HCT116 (cell line): ENCODE measurements at regions not wholly inside any gene's neighbourhood (a gene's known extent, or its start where the extent isn't known, plus 50 kb on each side); places are given as distances from the start of the nearest gene placed in this dataset.

ENCODE experiments used
- ATAC-seq: fragments of 200-7000 bp; cut with Tn5 transposase; 2 replicates; pipeline ENCODE4 v1.9.1; 2020; ENCODE audit warnings: mild to moderate bottlenecking, moderate library complexity
- BruUV-seq: library from RNA; stranded (reverse); fragments of 400-500 nt; replicated peaks from 2 replicates; lab custom pipeline; 2021; lab: Mats Ljungman, UMichigan
- CTCF ChIA-PET: fragments of 300-600 bp; sonication (Branson Sonifier 250); formaldehyde crosslinking; loops from one replicate; lab custom pipeline; 2021; ENCODE audit warnings: antibody characterized with exemption; lab: Charles Lee
- POLR2A ChIA-PET: fragments of 300-600, 350-600 bp; sonication (Branson Sonifier 250); formaldehyde crosslinking; loops from one replicate; lab custom pipeline; 2021; ENCODE audit warnings: antibody characterized with exemption; lab: Charles Lee
- RAD21 ChIA-PET, 2 experiments: fragments of 300-600 bp; sonication (Branson Sonifier 250); formaldehyde crosslinking; loops; one replicate each; lab custom pipeline; 2023; ENCODE audit warnings: low total read pairs in 2 of 2; ENCODE audit not compliant: uncharacterized antibody in 2 of 2, unreplicated experiment in 2 of 2, low non-redundant PET in 1 of 2; lab: Charles Lee
- DNase-seq: peaks from one replicate; pipeline ENCODE4 v3.0.0-alpha.2; 2010; ENCODE audit warnings: low read depth, low spot score
- H2AFZ ChIP-seq: fragments of 200-600 bp; shearing (Covaris generic), sonication (generic); 2 replicates; pipeline ENCODE4 v1.6.1; 2017; ENCODE audit warnings: low read depth, mixed run types, mixed read lengths, antibody characterized with exemption, low read length; ENCODE audit not compliant: poor library complexity, severe bottlenecking
- H3K27ac ChIP-seq: 2 replicates; pipeline ENCODE4 v1.5.1; 2012; ENCODE audit warnings: low read depth, low read length
- H3K27me3 ChIP-seq: fragments of 200-600 bp; sonication (generic); 2 replicates; pipeline ENCODE4 v1.6.1; 2016; ENCODE audit warnings: mixed run types, low read length, mixed read lengths; ENCODE audit not compliant: insufficient read depth
- H3K36me3 ChIP-seq, 2 experiments: fragments of 200-500 bp in 1 of 2; fragments of 200-600 bp in 1 of 2; sonication (Bioruptor generic) in 1 of 2; sonication (generic) in 1 of 2; 2 replicates each; pipeline versions ENCODE4 v1.5.1 to v1.6.1; 2014 to 2016; ENCODE audit warnings: low read length in 2 of 2, inconsistent platforms in 1 of 2, mixed read lengths in 1 of 2, mixed run types in 1 of 2; ENCODE audit not compliant: insufficient read depth in 2 of 2, control insufficient read depth in 1 of 2
- H3K4me1 ChIP-seq, 2 experiments: fragments of 200-600 bp in 1 of 2; sonication (generic) in 1 of 2; 2 replicates each; pipeline versions ENCODE4 v1.5.1 to v1.6.1; 2012 to 2017; ENCODE audit warnings: low read length in 2 of 2, inconsistent platforms in 1 of 2, mild to moderate bottlenecking in 1 of 2, mixed read lengths in 1 of 2, mixed run types in 1 of 2, moderate library complexity in 1 of 2; ENCODE audit not compliant: insufficient read depth in 2 of 2, control insufficient read depth in 1 of 2
- H3K4me2 ChIP-seq: fragments of 200-600 bp; sonication (generic); 2 replicates; pipeline ENCODE4 v1.6.1; 2017; ENCODE audit warnings: mixed run types, low read length, mixed read lengths
- H3K4me3 ChIP-seq, 2 experiments: fragments of 200-600 bp in 1 of 2; sonication (generic) in 1 of 2; replicated peaks in 1 of 2; 2 replicates each; pipeline ENCODE4 v1.5.1; 2011 to 2016; ENCODE audit warnings: low read length in 2 of 2, control low read depth in 1 of 2, low read depth in 1 of 2, mild to moderate bottlenecking in 1 of 2, mixed read lengths in 1 of 2, mixed run types in 1 of 2
- H3K79me2 ChIP-seq: fragments of 200-600 bp; sonication (generic); 2 replicates; pipeline ENCODE4 v1.6.1; 2017; ENCODE audit warnings: mild to moderate bottlenecking, mixed run types, low read length, moderate library complexity, mixed read lengths; ENCODE audit not compliant: insufficient read depth
- H3K9ac ChIP-seq: fragments of 200-600 bp; sonication (generic); 2 replicates; pipeline ENCODE4 v1.6.1; 2016; ENCODE audit warnings: low read length, mixed read lengths
- H3K9me2 ChIP-seq: fragments of 200-600 bp; sonication (generic), shearing (Covaris generic); 2 replicates; pipeline ENCODE4 v1.6.1; 2017; ENCODE audit warnings: mixed run types, mild to moderate bottlenecking, moderate library complexity; ENCODE audit not compliant: insufficient read depth
- H3K9me3 ChIP-seq, 2 experiments: fragments of 200-500 bp in 1 of 2; fragments of 200-600 bp in 1 of 2; sonication (Bioruptor generic) in 1 of 2; sonication (generic) in 1 of 2; 2 replicates each; pipeline ENCODE4 v1.6.1; 2014 to 2017; ENCODE audit warnings: low read length in 2 of 2, mixed read lengths in 2 of 2, inconsistent platforms in 1 of 2, low read depth in 1 of 2, mild to moderate bottlenecking in 1 of 2, mixed run types in 1 of 2, moderate library complexity in 1 of 2; ENCODE audit not compliant: control insufficient read depth in 1 of 2, insufficient read depth in 1 of 2
- H4K20me1 ChIP-seq: fragments of 200-600 bp; sonication (generic), shearing (Covaris generic); 2 replicates; pipeline ENCODE4 v1.6.1; 2017; ENCODE audit warnings: mixed run types, mild to moderate bottlenecking, moderate library complexity; ENCODE audit not compliant: insufficient read depth
- CBX3 ChIP-seq: IDR thresholded peaks from 2 replicates; pipeline ENCODE4 v1.6.1; 2012; ENCODE audit warnings: low read depth
- EGR1 ChIP-seq: IDR thresholded peaks from 2 replicates; pipeline ENCODE4 v1.6.1; 2012; ENCODE audit warnings: low read depth
- ELF1 ChIP-seq: IDR thresholded peaks from 2 replicates; pipeline ENCODE4 v1.6.1; 2012; ENCODE audit warnings: low read depth, borderline replicate concordance
- JUND ChIP-seq: IDR thresholded peaks from 2 replicates; pipeline ENCODE4 v1.6.1; 2012
- POLR2A ChIP-seq: IDR thresholded peaks from 2 replicates; pipeline ENCODE4 v1.7.0; 2011; ENCODE audit warnings: borderline replicate concordance; ENCODE audit not compliant: insufficient read depth, insufficient read length; ENCODE audit errors: extremely low read depth
- SIN3A ChIP-seq: IDR thresholded peaks from 2 replicates; pipeline ENCODE4 v1.6.1; 2012; ENCODE audit warnings: low read depth
- SP1 ChIP-seq: IDR thresholded peaks from 2 replicates; pipeline ENCODE4 v1.6.1; 2012; ENCODE audit warnings: low read depth
- TCF7L2 ChIP-seq: IDR thresholded peaks from 2 replicates; pipeline ENCODE4 v1.7.0; 2011; ENCODE audit warnings: borderline replicate concordance, inconsistent platforms; ENCODE audit not compliant: insufficient read depth, insufficient read length; ENCODE audit errors: extremely low read depth
- YY1 ChIP-seq: IDR thresholded peaks from 2 replicates; pipeline ENCODE4 v1.6.1; 2011; ENCODE audit warnings: low read length, low read depth, moderate library complexity, mild to moderate bottlenecking; ENCODE audit not compliant: insufficient replicate concordance; ENCODE audit errors: extremely low read depth
- ZNF274 ChIP-seq: fragments of 200-500 bp; sonication (Bioruptor generic); IDR thresholded peaks from 2 replicates; pipeline ENCODE4 v1.6.1; 2014; ENCODE audit warnings: mild to moderate bottlenecking, low read depth, low read length, inconsistent platforms
- intact Hi-C: fragments of 100-400 bp; cut with micrococcal nuclease; formaldehyde crosslinking; loops from 2 replicates; pipeline ENCODE4 v1.10.0; 2022
- TF ChIP-seq, protein P1 (sequence below): IDR thresholded peaks from 2 replicates; pipeline ENCODE4 v1.6.1; 2012; ENCODE audit warnings: low read depth
- TF ChIP-seq, protein P2 (sequence below): IDR thresholded peaks from 2 replicates; pipeline ENCODE4 v1.6.1; 2012

DNA sequence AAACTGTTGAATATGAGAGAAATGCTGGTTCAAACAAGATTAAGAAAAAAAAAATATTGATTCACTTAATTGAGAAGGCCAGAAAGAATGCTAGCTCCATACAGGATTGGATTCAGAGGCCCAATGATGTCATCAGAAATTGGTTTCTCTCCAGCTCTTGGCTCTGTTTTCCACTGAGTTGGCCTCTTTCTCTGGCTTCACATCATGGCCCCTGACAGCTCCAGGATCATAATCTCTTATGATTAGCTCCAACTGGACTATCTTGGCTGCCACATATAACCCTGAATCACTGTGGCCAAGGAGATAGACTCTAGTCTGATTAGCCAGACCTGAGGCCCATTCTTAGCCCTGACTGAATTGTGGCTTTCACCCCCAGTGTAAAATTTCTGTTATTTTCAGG is 244.7 kb upstream of the GRAMD2B start:
- TF ChIP-seq, protein P1, sequence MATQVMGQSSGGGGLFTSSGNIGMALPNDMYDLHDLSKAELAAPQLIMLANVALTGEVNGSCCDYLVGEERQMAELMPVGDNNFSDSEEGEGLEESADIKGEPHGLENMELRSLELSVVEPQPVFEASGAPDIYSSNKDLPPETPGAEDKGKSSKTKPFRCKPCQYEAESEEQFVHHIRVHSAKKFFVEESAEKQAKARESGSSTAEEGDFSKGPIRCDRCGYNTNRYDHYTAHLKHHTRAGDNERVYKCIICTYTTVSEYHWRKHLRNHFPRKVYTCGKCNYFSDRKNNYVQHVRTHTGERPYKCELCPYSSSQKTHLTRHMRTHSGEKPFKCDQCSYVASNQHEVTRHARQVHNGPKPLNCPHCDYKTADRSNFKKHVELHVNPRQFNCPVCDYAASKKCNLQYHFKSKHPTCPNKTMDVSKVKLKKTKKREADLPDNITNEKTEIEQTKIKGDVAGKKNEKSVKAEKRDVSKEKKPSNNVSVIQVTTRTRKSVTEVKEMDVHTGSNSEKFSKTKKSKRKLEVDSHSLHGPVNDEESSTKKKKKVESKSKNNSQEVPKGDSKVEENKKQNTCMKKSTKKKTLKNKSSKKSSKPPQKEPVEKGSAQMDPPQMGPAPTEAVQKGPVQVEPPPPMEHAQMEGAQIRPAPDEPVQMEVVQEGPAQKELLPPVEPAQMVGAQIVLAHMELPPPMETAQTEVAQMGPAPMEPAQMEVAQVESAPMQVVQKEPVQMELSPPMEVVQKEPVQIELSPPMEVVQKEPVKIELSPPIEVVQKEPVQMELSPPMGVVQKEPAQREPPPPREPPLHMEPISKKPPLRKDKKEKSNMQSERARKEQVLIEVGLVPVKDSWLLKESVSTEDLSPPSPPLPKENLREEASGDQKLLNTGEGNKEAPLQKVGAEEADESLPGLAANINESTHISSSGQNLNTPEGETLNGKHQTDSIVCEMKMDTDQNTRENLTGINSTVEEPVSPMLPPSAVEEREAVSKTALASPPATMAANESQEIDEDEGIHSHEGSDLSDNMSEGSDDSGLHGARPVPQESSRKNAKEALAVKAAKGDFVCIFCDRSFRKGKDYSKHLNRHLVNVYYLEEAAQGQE: no peak
- no peak for TF ChIP-seq JUND
- DNase-seq (no peak), ATAC-seq (no peak)
- no peaks in the 10 kb centered on the region for H3K4me1 ChIP-seq
- H3K27me3 ChIP-seq: no peaks in the 10 kb centered on the region
- H3K79me2 ChIP-seq: no peaks in the 10 kb centered on the region
- BruUV-seq: no TSS peak
- intact Hi-C loops: no loop called here
- H3K27ac ChIP-seq: no peak overlapping the region
- no peaks in the 10 kb centered on the region for H3K9me2 ChIP-seq
- no peaks in the 10 kb centered on the region for H3K36me3 ChIP-seq
- no peak overlapping the region for H2AFZ ChIP-seq
- H3K9ac ChIP-seq: no peak overlapping the region
- no peak overlapping the region for H3K4me3 ChIP-seq
- ChIA-PET RAD21 (no interaction called here), POLR2A (no interaction called here), CTCF (no interaction called here)
- no peaks in the 10 kb centered on the region for H3K9me3 ChIP-seq
- H4K20me1 ChIP-seq: no peaks in the 10 kb centered on the region
- no peak overlapping the region for H3K4me2 ChIP-seq

DNA sequence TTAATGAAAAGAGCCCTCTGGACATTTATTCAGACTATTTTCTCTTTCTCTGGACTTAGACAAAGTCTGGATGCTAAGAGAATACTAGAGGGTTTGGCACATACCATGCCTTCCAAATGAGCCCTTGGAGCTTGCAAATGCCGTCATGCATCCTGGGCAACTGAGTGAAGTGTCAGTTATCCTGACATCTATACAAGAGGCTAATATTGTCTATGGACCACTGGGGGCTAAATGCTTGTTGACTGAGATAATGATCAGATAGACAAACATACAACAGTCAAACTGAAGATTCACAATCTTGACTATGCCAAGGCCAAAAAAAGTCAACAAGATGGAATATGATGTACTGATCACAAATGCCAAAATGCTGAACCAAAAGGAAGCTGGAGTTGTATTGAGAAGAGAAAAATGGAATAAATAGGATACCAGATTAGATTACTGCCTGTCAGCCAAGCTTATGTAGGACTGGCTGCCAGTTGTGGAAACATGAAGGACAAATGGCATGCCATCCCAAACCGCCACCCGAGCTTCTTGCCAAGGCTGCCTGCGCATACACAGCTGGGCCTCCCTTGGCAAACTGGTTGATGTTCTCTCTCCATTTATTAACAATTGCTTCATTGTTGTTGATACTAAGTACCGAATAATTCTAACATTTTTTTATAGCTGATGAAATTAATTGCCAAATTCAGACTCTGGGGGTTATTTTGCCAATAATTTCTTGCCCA is 240.1 kb upstream of the GRAMD2B start:
- CTCF ChIA-PET: no interaction called here
- no TSS peak for BruUV-seq
- no peaks in the 10 kb centered on the region for H3K9me2 ChIP-seq
- H4K20me1 ChIP-seq: no peaks in the 10 kb centered on the region
- RAD21 ChIA-PET: no interaction called here
- POLR2A ChIA-PET: no interaction called here
- H3K27ac ChIP-seq: no peak overlapping the region
- DNase-seq: no peak
- H3K9ac ChIP-seq: no peak overlapping the region
- no peak overlapping the region for H3K4me3 ChIP-seq
- no peaks in the 10 kb centered on the region for H3K4me1 ChIP-seq
- no peak overlapping the region for H2AFZ ChIP-seq
- intact Hi-C loops: no loop called here
- no peaks in the 10 kb centered on the region for H3K36me3 ChIP-seq
- H3K79me2 ChIP-seq: no peaks in the 10 kb centered on the region
- H3K9me3 ChIP-seq: no peaks in the 10 kb centered on the region
- no peak for ATAC-seq
- no peak overlapping the region for H3K4me2 ChIP-seq
- H3K27me3 ChIP-seq: no peaks in the 10 kb centered on the region
- TF ChIP-seq TCF7L2: no peak
- TF ChIP-seq, protein P1: no peak
- no peak for TF ChIP-seq YY1
- no peak for TF ChIP-seq ZNF274
- TF ChIP-seq, protein P2, sequence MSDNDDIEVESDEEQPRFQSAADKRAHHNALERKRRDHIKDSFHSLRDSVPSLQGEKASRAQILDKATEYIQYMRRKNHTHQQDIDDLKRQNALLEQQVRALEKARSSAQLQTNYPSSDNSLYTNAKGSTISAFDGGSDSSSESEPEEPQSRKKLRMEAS: no peak
- TF ChIP-seq POLR2A: no peak
- no peak for TF ChIP-seq CBX3
- no peak for TF ChIP-seq EGR1
- TF ChIP-seq ELF1: no peak
- TF ChIP-seq SP1: no peak
- no peak for TF ChIP-seq SIN3A
